A549 (cell line): ENCODE measurements at regions not wholly inside any gene's neighbourhood (a gene's known extent, or its start where the extent isn't known, plus 50 kb on each side); places are given as distances from the start of the nearest gene placed in this dataset.

ENCODE experiments used
- ATAC-seq, 2 experiments: fragments of 200-7000 bp in 1 of 2; fragments of >200 bp in 1 of 2; cut with Nextera tagmentation in 1 of 2; cut with Tn5 transposase in 1 of 2; 3 replicates each; pipeline versions ENCODE4 v1.8.0 to v1.9.1; 2018 to 2020; ENCODE audit warnings: mild to moderate bottlenecking in 1 of 2, moderate library complexity in 1 of 2
- CTCF ChIA-PET: fragments of 300-600 bp; sonication (Branson Sonifier 250); formaldehyde crosslinking; extraction: SDS; loops from one replicate; lab custom pipeline; 2021; ENCODE audit warnings: antibody characterized with exemption, inconsistent platforms; lab: Yijun Ruan, JAX
- POLR2A ChIA-PET: fragments of 350-600 bp; formaldehyde crosslinking; extraction: SDS; loops from one replicate; lab custom pipeline; 2021; ENCODE audit warnings: antibody characterized with exemption, inconsistent platforms; lab: Yijun Ruan, JAX
- DNase-seq, 2 experiments: peaks; one replicate each; pipeline versions ENCODE4 v3.0.0 to v3.0.0-alpha.2; 2011 to 2016; ENCODE audit warnings: low read depth in 1 of 2, low spot score in 1 of 2
- FAIRE-seq: peaks from 2 replicates; lab custom pipeline; 2011; peaks lifted over from hg19 to GRCh38; lab: Jason Lieb, UNC
- H3K27ac ChIP-seq, 2 experiments: fragments of >200 bp; sonication (Bioruptor Twin); formaldehyde crosslinking; 3 replicates each; pipeline ENCODE4 v1.5.1; 2016 to 2017
- H3K4me1 ChIP-seq: fragments of >200 bp; sonication (Bioruptor Twin); formaldehyde crosslinking; 3 replicates; pipeline ENCODE4 v1.6.1; 2016
- H3K4me2 ChIP-seq: fragments of >200 bp; sonication (Bioruptor Twin); formaldehyde crosslinking; 3 replicates; pipeline ENCODE4 v1.6.1; 2016
- H3K4me3 ChIP-seq: fragments of >200 bp; sonication (Bioruptor Twin); formaldehyde crosslinking; 3 replicates; pipeline ENCODE4 v1.5.1; 2016
- H3K9me3 ChIP-seq: fragments of >200 bp; sonication (Bioruptor Twin); formaldehyde crosslinking; 3 replicates; pipeline ENCODE4 v1.6.1; 2016
- ATOH8 ChIP-seq: fragments of 250-450 bp; sonication (Bioruptor Pico); IDR thresholded peaks from 2 replicates; pipeline ENCODE4 v1.5.0; 2020; ENCODE audit warnings: low read depth, mild to moderate bottlenecking, moderate library complexity
- E2F6 ChIP-seq: IDR thresholded peaks from 2 replicates; pipeline ENCODE4 v1.6.1; 2012; ENCODE audit warnings: low read depth, borderline replicate concordance
- EHF ChIP-seq: fragments of 250-450 bp; sonication (Bioruptor Pico); IDR thresholded peaks from 2 replicates; pipeline ENCODE4 v1.5.0; 2020; ENCODE audit warnings: mild to moderate bottlenecking
- EHMT2 ChIP-seq: fragments of 200-600 bp; sonication (generic); IDR thresholded peaks from 2 replicates; pipeline ENCODE4 v1.6.1; 2016; ENCODE audit warnings: antibody characterized with exemption, low read depth, mild to moderate bottlenecking, moderate library complexity
- ELK1 ChIP-seq: fragments of 150-350 bp; IDR thresholded peaks from 2 replicates; pipeline ENCODE4 v1.6.1; 2014; ENCODE audit warnings: low read depth, mild to moderate bottlenecking, low read length
- ESRRA ChIP-seq: fragments of 150-350 bp; IDR thresholded peaks from 2 replicates; pipeline ENCODE4 v1.6.1; 2014; ENCODE audit warnings: mild to moderate bottlenecking, low read length, borderline replicate concordance
- FOSL2 ChIP-seq, 2 experiments: fragments of 450-650 bp in 1 of 2; fragments of >200 bp in 1 of 2; sonication (Bioruptor Twin) in 1 of 2; formaldehyde crosslinking; IDR thresholded peaks; 2 replicates each; pipeline versions ENCODE4 v1.5.0 to v1.6.1; 2016 to 2020; ENCODE audit warnings: mild to moderate bottlenecking in 1 of 2, moderate library complexity in 1 of 2
- HDAC2 ChIP-seq: fragments of 200-600 bp; sonication (generic); IDR thresholded peaks from 2 replicates; pipeline ENCODE4 v1.6.1; 2016
- HMGXB4 ChIP-seq: fragments of 250-450 bp; sonication (Bioruptor Pico); IDR thresholded peaks from 2 replicates; pipeline ENCODE4 v1.5.0; 2021; ENCODE audit warnings: mild to moderate bottlenecking, moderate library complexity, borderline replicate concordance
- HOXA7 ChIP-seq: fragments of 250-450 bp; sonication (Bioruptor Pico); IDR thresholded peaks from 2 replicates; pipeline ENCODE4 v1.5.0; 2020; ENCODE audit warnings: mild to moderate bottlenecking, moderate library complexity
- HOXB5 ChIP-seq: fragments of 250-450 bp; sonication (Bioruptor Pico); IDR thresholded peaks from 2 replicates; pipeline ENCODE4 v1.5.0; 2020; ENCODE audit warnings: mild to moderate bottlenecking, moderate library complexity
- JUNB ChIP-seq: fragments of >200 bp; sonication (Bioruptor Twin); formaldehyde crosslinking; IDR thresholded peaks from 2 replicates; pipeline ENCODE4 v1.6.1; 2016
- KDM1A ChIP-seq: fragments of 200-600 bp; sonication (generic); IDR thresholded peaks from 2 replicates; pipeline ENCODE4 v1.6.1; 2016; ENCODE audit warnings: low read depth, mild to moderate bottlenecking
- NFE2L2 ChIP-seq: fragments of 150-350 bp; conservative IDR thresholded peaks from 2 replicates; pipeline ENCODE4 v1.6.1; 2014; ENCODE audit warnings: low read length
- NR3C1 ChIP-seq: fragments of >200 bp; sonication (Bioruptor Twin); formaldehyde crosslinking; IDR thresholded peaks from 3 replicates; pipeline ENCODE4 v1.6.1; 2017
- PBX3 ChIP-seq: IDR thresholded peaks from 2 replicates; pipeline ENCODE4 v1.6.1; 2012
- POLR2A ChIP-seq: IDR thresholded peaks from 2 replicates; pipeline ENCODE4 v1.6.1; 2012; ENCODE audit warnings: mild to moderate bottlenecking, low read length
- POLR2AphosphoS2 ChIP-seq: conservative IDR thresholded peaks from 2 replicates; pipeline ENCODE4 v1.6.1; 2012; ENCODE audit warnings: low read length, improper control_type of control experiment, inconsistent platforms
- RARB ChIP-seq: fragments of 250-450 bp; sonication (Bioruptor Pico); IDR thresholded peaks from 2 replicates; pipeline ENCODE4 v1.8.0; 2021; ENCODE audit warnings: mild to moderate bottlenecking, moderate library complexity
- RCOR1 ChIP-seq: fragments of 150-350 bp; IDR thresholded peaks from 2 replicates; pipeline ENCODE4 v1.6.1; 2014; ENCODE audit warnings: antibody characterized with exemption, low read length, low read depth
- RFX5 ChIP-seq: fragments of 450-650 bp; IDR thresholded peaks from 2 replicates; pipeline ENCODE4 v1.7.1; 2014; ENCODE audit warnings: antibody characterized with exemption, mild to moderate bottlenecking, moderate library complexity
- SREBF2 ChIP-seq: fragments of 450-650 bp; IDR thresholded peaks from 2 replicates; pipeline ENCODE4 v1.6.1; 2014; ENCODE audit warnings: mild to moderate bottlenecking, moderate library complexity
- ZFP36 ChIP-seq: fragments of 450-650 bp; IDR thresholded peaks from 2 replicates; pipeline ENCODE4 v1.6.1; 2014; ENCODE audit warnings: borderline replicate concordance; ENCODE audit not compliant: partially characterized antibody
- WGBS: methylation state at CpG from one replicate; pipeline ENCODE4 v1.1.6; 2017; ENCODE audit errors: missing lambda C conversion rate; 5-methylcytosine and 5-hydroxymethylcytosine counted together

- CTCF ChIA-PET, result interaction anchor here (0.8 to 2.4 kb wide), 4 partner anchors 9 to 471 kb away, joined by 3 to 8 read pairs (median 4); no protein-coding TSS in a partner anchor
- no peak for DNase-seq
- ATAC-seq, result no peak
- no peaks in the 10 kb centered on the region for H3K4me1 ChIP-seq
- no peak overlapping the region for H3K4me2 ChIP-seq
- TF ChIP-seq HOXA7 (CRISPR knock-in tag) (no peak), EHF (CRISPR knock-in tag) (no peak), RCOR1 (no peak), FOSL2 (IDR thresholded peaks at IDR 0.05) (no peak), FOSL2 (CRISPR knock-in tag; IDR thresholded peaks at IDR 0.05) (no peak), RARB (CRISPR knock-in tag) (no peak), RFX5 (no peak), HOXB5 (CRISPR knock-in tag) (no peak), POLR2AphosphoS2 (no peak), ATOH8 (CRISPR knock-in tag) (no peak), ELK1 (no peak), EHMT2 (no peak), ESRRA (no peak), ZFP36 (no peak), SREBF2 (no peak), KDM1A (no peak), NFE2L2 (no peak), HMGXB4 (CRISPR knock-in tag) (no peak), POLR2A (no peak)
- WGBS, result 36% methylated on average over 2 of the region's 2 CpGs
- H3K4me3 ChIP-seq, result no peak overlapping the region
- POLR2A ChIA-PET, result no interaction called here
- no peak for FAIRE-seq
- no peak overlapping the region for H3K27ac ChIP-seq
- H3K9me3 ChIP-seq, result no peaks in the 10 kb centered on the region
Measured at GRCh38 chr9:90069085-90069484, 464.3 kb downstream of the GADD45G start.

- TF ChIP-seq NR3C1, result no peak
- no peak for TF ChIP-seq HDAC2
- TF ChIP-seq E2F6, result no peak
- no peak for TF ChIP-seq KDM1A
- TF ChIP-seq JUNB, result no peak
- no peak for TF ChIP-seq PBX3
- POLR2A ChIA-PET, result no interaction called here
- CTCF ChIA-PET, result interaction anchor here (1.1 to 2.4 kb wide), 2 partner anchors 11 to 25 kb away, joined by 3 to 8 read pairs; no protein-coding TSS in a partner anchor
- no peaks in the 10 kb centered on the region for H3K4me1 ChIP-seq
- ATAC-seq (no peak), DNase-seq (no peak), FAIRE-seq (no peak)
- 34% methylated on average over 4 of the region's 5 CpGs for WGBS
- H3K4me3 ChIP-seq, result no peak overlapping the region
- no peaks in the 10 kb centered on the region for H3K9me3 ChIP-seq
- no peak overlapping the region for H3K4me2 ChIP-seq
- H3K27ac ChIP-seq, result no peak overlapping the region
Measured at GRCh38 chr9:90070056-90070455, 465.2 kb downstream of the GADD45G start.
